NCI-H526 (cell line): ENCODE measurements at regions not wholly inside any gene's neighbourhood (a gene's known extent, or its start where the extent isn't known, plus 50 kb on each side); places are given as distances from the start of the nearest gene placed in this dataset.

ENCODE experiments used
- DNase-seq, 2 experiments: peaks; one replicate each; lab custom pipeline; 2025; lab: John Stamatoyannopoulos, UW

DNA sequence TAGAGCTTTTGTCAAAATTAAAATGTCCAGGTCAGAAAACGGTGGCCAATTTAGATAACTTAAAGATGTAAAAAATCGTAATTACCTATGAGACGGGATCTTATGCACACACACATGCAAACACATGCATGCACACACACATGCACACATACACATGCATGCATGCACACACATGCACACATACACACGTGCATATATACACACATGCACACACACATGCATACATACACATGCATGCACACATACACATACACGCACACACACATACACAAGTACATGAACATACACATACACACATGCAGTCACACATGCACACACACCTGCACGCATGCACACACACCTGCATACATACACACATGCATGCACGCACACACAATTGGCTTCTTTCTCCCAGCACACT, 362.0 kb downstream of the IRX1 start:
- no peak for DNase-seq

DNA sequence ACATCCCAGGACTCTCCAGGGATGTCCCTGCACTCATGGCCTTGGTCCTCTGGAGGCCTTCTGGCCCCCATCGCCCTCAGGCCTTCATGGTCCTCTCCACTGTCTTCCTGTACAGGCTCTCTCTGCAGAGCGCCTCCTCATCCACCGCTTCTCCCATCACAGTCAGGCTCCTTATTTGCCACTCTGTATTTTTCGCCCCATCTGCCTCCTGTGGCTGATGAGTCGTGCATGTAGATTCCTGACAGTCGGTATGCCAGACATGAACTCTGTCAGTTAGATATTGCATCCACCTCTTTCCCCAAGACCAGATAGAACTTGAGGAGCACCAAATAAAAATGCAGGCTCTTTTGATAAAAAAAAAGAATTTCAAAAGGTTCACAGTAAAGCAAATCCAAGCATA, 362.8 kb downstream of the IRX1 start:
- DNase-seq, result no peak

GRCh38 chr5:3962113-3962512, 366.5 kb downstream of the IRX1 start:
- no peak for DNase-seq

DNA sequence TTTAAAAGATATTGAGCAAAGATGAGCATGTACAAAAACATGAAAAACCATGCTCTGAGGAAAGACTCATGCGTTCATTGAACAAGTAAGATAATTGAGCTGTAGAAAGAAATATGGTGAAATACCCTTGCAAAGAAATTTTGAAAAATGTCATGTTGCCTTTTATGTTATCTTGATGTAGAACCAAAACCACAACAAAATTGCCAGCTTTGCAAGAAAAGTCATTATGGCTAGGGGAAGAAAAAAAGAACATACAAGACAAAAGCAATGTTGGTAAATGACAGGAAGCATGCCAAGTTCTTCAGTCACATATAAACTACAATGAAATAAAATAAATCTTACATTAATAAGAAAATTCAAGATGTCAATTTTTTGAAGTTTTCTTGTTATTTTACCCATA, 368.0 kb downstream of the IRX1 start:
- DNase-seq, result no peak

DNA sequence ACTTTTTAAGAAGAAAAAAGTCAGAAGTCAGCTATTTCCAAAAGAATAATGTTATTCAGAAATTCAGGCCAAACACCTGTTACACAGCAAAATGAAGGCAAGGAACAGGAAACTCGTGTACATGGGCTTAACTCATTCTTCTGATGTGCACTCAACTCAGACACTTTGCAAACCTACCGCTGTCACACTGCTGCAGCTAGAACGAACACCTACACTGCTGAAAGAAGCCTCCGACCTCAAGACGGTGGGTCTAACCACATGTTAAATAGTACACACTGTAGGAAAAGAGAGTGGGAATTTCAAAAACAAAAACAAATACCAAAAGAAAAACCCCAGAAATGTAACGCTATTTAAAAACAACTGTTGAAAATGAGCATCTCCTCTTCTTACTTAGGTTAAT, 384.5 kb downstream of the IRX1 start:
- no peak for DNase-seq

DNA sequence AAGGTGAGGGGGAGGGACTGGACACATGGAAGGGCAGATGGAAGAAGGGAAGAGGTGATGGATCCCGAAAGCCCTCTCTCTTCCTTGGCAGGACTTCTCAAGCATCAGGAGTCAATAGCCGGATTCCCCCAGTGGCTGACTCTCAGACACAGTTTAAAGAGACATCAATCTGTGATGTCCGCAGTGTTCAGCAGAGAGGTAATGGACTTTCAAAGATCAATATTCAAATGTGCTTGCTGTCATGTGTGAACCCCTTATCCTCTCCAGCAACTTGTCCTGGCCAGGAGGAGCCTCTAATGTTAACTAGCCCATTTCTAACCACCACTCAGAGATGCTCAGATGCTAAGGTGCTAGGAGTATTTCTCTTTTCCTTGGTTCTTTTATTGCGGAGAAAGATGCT, 392.2 kb downstream of the IRX1 start:
- DNase-seq, result no peak

- DNase-seq, result no peak
Observed at GRCh38 chr5:3993856-3994473, 398.3 kb downstream of the IRX1 start.

DNA sequence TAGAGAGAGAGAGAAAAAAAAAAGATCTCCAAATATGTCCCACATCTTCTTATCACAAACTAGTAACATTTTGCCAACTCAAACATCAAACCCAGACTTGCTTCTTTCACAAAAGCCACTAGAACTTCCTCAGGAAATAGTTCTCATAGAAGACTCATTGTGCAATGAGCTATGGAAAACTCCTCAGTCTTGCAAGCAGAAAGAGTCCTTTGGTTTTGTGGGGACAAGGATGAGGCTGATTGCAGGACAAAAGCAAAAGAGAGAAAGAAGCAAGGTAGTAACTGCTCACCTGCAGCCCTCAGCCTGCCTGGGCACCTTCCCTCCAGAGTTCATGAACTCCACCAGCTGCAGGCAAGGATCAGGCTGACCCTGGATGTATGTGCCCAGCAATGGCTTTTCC, 399.0 kb downstream of the IRX1 start:
- DNase-seq, result no peak

- DNase-seq, result peak in 1 of 2 experiments; percentile 35
Observed at GRCh38 chr5:3995954-3996619, 400.5 kb downstream of the IRX1 start.

DNA sequence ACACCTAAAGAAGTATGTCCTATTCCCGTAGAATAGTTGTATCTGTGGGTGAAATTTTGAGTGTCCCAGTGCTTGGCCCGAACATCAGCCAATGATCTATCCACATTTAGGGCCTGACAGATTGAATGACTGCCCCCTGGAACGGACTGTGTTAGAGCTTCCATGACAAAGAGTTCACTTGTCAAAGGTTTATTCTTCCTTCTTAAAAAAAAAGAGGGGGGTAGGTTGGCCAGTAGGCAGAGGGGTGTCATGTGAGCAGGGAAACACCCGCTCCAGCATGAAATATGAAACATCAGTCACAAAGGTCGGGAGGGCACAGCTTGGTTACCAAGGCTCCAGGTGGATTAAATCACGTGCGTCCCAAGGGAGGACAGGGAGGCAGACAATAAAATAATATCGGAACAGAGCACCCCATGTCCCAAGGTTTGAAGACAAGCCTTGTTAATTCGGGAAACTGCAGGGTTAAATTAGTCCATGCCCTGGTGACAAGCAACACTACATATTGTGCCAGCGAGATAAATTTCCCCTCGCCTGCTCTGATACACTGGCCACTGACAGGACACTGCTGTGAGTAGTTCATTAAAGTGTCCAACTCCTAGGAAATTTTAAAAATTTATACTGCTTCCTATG, 401.2 kb downstream of the IRX1 start:
- peak; percentile 16 to 28 for DNase-seq

DNA sequence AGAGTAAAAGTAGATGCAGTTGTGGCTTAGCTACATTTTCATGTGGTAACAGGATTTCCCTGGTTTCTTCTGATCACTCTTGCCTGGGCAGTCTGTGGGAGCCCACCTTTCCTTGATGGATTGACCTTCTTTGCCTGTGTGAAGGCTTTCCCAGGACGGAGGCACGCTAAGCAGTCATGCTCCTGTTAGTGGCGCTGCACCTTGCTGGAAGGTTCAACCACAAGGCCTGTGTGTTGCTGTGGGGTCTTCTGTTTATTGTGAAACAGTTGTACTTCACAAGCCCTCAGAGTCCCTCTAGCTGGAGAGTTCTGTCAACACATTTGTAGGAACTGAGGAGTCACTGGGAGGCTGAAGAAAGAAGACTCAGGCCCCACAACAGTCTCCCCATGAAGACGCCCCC, 402.0 kb downstream of the IRX1 start:
- no peak for DNase-seq

- no peak for DNase-seq
Observed at GRCh38 chr5:3999929-4000328, 404.3 kb downstream of the IRX1 start.

DNA sequence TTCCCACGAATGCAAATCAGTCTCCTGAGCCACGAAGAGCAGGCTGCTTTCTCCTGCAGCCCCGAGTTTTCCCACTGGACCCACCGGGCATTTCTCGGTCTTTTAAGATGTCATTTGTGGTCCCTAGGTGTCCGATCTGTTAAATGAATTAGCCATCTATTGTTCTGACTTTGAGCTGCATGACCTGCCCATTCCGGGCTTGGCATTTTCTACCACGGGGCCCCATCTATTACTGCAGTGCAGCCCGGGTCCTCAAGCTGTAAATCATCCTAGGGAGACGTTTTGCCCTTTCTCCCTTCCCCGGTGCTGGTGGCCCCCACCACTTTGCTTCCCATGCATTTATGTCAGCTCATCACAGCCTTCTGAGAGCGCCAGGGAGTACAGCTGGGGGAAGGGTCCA, 405.4 kb downstream of the IRX1 start:
- DNase-seq, result peak in 1 of 2 experiments; percentile 38

DNA sequence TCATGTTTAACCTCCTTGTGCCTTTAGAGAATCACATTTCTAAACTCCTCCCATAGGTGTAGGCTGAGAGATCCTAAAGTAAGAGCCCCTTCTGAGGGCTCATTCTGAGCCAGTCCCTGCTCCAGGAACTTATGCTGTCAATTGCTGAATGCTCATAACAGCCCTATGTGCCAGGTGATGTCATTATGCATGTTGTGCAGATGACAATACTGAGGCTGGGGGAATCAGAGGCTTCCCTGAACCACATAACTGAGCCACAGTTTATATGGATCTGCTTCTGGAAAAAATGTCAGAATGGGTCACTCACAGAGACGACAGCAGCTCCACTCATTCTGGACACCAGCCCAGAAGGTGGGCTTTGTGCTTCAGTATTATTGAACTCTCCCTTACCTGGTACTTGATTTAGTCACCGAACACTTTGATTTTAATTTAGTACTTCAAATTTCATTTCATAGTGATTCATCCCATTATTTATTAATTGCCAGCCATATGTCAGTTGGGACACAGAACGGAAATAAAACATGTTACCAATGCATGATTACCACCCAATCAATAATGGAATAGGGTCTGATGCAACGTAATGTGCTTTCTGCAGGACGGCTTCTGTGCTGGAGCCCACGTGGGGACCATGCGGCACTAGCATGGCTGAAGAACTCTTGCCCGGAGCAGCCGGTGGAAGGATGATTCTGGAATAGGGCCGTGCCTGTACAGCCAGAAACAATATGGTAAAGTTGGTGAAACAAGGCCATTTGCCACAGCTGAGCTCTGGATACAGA, 406.3 kb downstream of the IRX1 start:
- no peak for DNase-seq

- no peak for DNase-seq
Observed at GRCh38 chr5:4005335-4005734, 409.7 kb downstream of the IRX1 start.

GRCh38 chr5:4007001-4007400, 411.4 kb downstream of the IRX1 start:
- DNase-seq, result no peak

DNA sequence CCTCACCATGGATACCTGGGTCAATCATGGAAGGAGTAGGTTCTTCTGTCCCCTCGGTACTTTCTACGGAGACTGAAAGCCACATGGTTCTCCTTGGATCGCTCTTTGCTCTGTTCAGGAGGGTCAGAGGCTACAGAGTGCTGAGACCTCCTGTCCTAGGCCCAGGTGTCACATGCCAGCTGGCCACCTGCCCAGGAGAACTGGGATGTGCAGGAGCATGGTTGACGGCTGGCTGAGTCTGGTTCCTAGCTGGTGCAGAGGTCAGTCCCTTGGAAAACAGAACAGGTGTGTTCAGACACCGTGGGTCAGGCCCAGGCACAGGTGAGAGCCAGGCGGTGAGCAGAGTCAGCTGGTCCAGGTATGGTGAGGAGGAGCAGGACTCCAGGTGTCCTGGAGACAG, 416.3 kb downstream of the IRX1 start:
- DNase-seq, result no peak

- peak; percentile 53 to 67 for DNase-seq
Observed at GRCh38 chr5:4013106-4013898, 417.7 kb downstream of the IRX1 start.

DNA sequence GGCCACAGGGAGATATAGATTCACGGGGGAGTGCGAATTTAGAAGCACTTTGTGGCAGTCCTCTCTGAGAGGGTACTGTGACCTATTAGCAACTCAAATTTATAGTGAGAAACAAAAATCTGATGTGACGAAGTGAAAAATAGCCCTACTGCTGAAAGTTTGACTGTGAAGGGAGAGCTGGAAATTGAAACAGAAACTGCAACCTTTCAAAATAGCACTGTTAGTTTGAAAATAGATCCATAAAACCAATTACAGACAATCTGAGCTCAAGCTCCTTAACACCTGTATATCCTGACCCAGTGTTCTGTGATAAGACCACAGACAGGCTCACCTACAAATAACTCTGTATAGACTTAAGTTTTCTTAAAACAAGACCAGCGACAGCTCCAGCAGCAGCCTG, 420.1 kb downstream of the IRX1 start:
- no peak for DNase-seq

GRCh38 chr5:4017076-4017803, 421.6 kb downstream of the IRX1 start:
- DNase-seq, result no peak

DNA sequence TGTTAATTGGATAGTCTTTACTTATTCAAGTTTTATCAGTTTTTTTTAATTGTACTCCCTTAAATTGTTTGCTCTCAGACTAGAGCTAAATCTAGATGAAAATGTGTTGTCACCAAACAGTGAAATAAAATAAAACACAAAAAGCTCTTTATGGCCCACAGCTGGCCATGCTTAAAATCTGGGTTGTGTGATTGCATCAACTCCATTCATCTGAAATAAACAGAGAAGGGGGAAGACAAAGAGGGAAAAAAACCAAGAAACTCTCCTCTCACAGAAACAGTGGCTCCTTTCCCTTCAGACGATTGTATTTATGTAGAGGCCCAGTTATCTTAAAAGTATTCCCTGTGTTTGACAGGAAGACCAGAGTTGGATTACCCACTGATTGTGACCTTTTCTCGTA, 422.4 kb downstream of the IRX1 start:
- no peak for DNase-seq
